PC-3 (cell line): ENCODE measurements at regions not wholly inside any gene's neighbourhood (a gene's known extent, or its start where the extent isn't known, plus 50 kb on each side); places are given as distances from the start of the nearest gene placed in this dataset.

Source experiments
- EZH2 ChIP-seq: fragments of 300-600 bp; sonication (generic); IDR thresholded peaks from one replicate; pipeline ENCODE4 v1.6.1; 2017; ENCODE audit warnings: antibody characterized with exemption, mild to moderate bottlenecking, low read length; ENCODE audit not compliant: unreplicated experiment
- EZH2phosphoT487 ChIP-seq: fragments of 300-600 bp; sonication (generic); IDR thresholded peaks from 2 replicates; pipeline ENCODE4 v1.6.1; 2018; ENCODE audit warnings: mild to moderate bottlenecking, antibody characterized with exemption, low read length, borderline replicate concordance
- TF ChIP-seq, protein P1 (sequence below): fragments of 300-600 bp; sonication (generic); conservative IDR thresholded peaks from 2 replicates; pipeline ENCODE4 v1.5.1; 2017; ENCODE audit warnings: antibody characterized with exemption, low read depth, mild to moderate bottlenecking, low read length

DNA sequence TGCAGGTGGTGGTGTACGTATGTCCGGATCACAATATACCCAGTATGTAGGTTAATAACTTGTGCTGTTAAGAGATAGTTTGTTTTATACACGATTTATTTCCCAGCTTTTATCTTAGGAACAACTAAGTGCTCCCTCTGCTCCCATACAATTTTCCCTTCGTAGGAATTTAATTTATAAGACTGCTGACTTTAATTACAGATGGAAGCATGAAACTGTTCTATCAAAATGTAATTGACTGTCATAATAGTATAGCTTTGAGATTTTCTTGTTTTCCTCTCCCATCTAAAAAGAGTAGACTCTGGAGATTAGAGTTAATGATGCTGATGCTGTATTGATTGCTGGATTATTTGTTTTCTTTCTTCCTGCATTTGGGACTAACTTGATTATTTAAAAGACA lies 370.7 kb upstream of the SGO1 start:
- TF ChIP-seq EZH2phosphoT487 (no peak), EZH2 (no peak)
- TF ChIP-seq, protein P1, sequence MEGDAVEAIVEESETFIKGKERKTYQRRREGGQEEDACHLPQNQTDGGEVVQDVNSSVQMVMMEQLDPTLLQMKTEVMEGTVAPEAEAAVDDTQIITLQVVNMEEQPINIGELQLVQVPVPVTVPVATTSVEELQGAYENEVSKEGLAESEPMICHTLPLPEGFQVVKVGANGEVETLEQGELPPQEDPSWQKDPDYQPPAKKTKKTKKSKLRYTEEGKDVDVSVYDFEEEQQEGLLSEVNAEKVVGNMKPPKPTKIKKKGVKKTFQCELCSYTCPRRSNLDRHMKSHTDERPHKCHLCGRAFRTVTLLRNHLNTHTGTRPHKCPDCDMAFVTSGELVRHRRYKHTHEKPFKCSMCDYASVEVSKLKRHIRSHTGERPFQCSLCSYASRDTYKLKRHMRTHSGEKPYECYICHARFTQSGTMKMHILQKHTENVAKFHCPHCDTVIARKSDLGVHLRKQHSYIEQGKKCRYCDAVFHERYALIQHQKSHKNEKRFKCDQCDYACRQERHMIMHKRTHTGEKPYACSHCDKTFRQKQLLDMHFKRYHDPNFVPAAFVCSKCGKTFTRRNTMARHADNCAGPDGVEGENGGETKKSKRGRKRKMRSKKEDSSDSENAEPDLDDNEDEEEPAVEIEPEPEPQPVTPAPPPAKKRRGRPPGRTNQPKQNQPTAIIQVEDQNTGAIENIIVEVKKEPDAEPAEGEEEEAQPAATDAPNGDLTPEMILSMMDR, result no peak
